ENCODE measurements at regions not wholly inside any gene's neighbourhood (a gene's known extent, or its start where the extent isn't known, plus 50 kb on each side); places are given as distances from the start of the nearest gene placed in this dataset.

GRCh38 chr19:31445406-31445805, 96.2 kb upstream of the TSHZ3 start:
- Histone ChIP-seq H3K9me3 (ENCODE audit: control insufficient read depth, insufficient read depth, low read length) (no peaks in the 10 kb centered on the region), H3K27me3 (ENCODE audit: control insufficient read depth, insufficient read depth, low read length) (no peaks in the 10 kb centered on the region), H3K36me3 (ENCODE audit: control insufficient read depth, insufficient read depth, low read length) (no peaks in the 10 kb centered on the region), H3K27ac (ENCODE audit: low read length) (no peak overlapping the region), H3K4me1 (ENCODE audit: control insufficient read depth, insufficient read depth, low read length) (no peaks in the 10 kb centered on the region), H3K4me3 (ENCODE audit: low read length) (no peak overlapping the region)
- WGBS (ENCODE audit: insufficient coverage, insufficient read length), result no CpG with 5 or more reads among the region's 1 CpG
- DNase-seq (ENCODE audit: low read depth, low spot score), result no peak

GRCh38 chr19:31448221-31448657, 99.0 kb upstream of the TSHZ3 start:
- Histone ChIP-seq H3K27ac (ENCODE audit: low read length) (no peak overlapping the region), H3K36me3 (ENCODE audit: control insufficient read depth, insufficient read depth, low read length) (no peaks in the 10 kb centered on the region), H3K9me3 (ENCODE audit: control insufficient read depth, insufficient read depth, low read length) (no peaks in the 10 kb centered on the region), H3K27me3 (ENCODE audit: control insufficient read depth, insufficient read depth, low read length) (no peaks in the 10 kb centered on the region), H3K4me3 (ENCODE audit: low read length) (no peak overlapping the region), H3K4me1 (ENCODE audit: control insufficient read depth, insufficient read depth, low read length) (no peaks in the 10 kb centered on the region)
- DNase-seq (ENCODE audit: low read depth, low spot score), result no peak
- WGBS (ENCODE audit: insufficient coverage, insufficient read length), result no CpG with 5 or more reads among the region's 7 CpGs

DNA sequence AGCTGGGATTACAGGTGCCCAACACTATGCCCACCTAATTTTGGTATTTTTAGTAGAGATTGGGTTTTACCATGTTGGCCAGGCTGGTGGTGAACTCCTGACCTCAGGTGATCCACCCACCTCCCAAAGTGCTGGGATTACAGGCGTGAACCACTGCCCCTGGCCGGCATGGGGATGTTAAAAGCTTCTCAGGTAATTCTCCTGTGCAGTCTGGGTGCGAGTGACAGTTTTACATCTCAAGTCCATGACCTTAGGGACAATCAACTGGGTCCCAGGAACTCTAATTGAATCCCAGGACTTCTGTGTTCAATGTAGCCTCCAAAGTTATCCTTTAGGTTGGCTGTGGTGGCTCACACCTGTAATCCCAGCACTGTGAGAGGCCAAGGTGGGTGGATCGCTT, 100.1 kb upstream of the TSHZ3 start:
- H3K36me3 ChIP-seq (ENCODE audit: control insufficient read depth, insufficient read depth, low read length), result no peaks in the 10 kb centered on the region
- no peaks in the 10 kb centered on the region for H3K27me3 ChIP-seq (ENCODE audit: control insufficient read depth, insufficient read depth, low read length)
- no peak overlapping the region for H3K27ac ChIP-seq (ENCODE audit: low read length)
- WGBS (ENCODE audit: insufficient coverage, insufficient read length), result no CpG with 5 or more reads among the region's 4 CpGs
- no peak overlapping the region for H3K4me3 ChIP-seq (ENCODE audit: low read length)
- no peaks in the 10 kb centered on the region for H3K9me3 ChIP-seq (ENCODE audit: control insufficient read depth, insufficient read depth, low read length)
- DNase-seq (ENCODE audit: low read depth, low spot score), result no peak
- H3K4me1 ChIP-seq (ENCODE audit: control insufficient read depth, insufficient read depth, low read length), result no peaks in the 10 kb centered on the region

- H3K27me3 ChIP-seq (ENCODE audit: control insufficient read depth, insufficient read depth, low read length), result no peaks in the 10 kb centered on the region
- no peaks in the 10 kb centered on the region for H3K36me3 ChIP-seq (ENCODE audit: control insufficient read depth, insufficient read depth, low read length)
- DNase-seq (ENCODE audit: low read depth, low spot score), result no peak
- no peak overlapping the region for H3K27ac ChIP-seq (ENCODE audit: low read length)
- no peak overlapping the region for H3K4me3 ChIP-seq (ENCODE audit: low read length)
- WGBS (ENCODE audit: insufficient coverage, insufficient read length), result no CpG with 5 or more reads among the region's 5 CpGs
- H3K4me1 ChIP-seq (ENCODE audit: control insufficient read depth, insufficient read depth, low read length), result no peaks in the 10 kb centered on the region
- no peaks in the 10 kb centered on the region for H3K9me3 ChIP-seq (ENCODE audit: control insufficient read depth, insufficient read depth, low read length)
Measured at GRCh38 chr19:31450696-31451095, 101.5 kb upstream of the TSHZ3 start.

- no peak for DNase-seq (ENCODE audit: low read depth, low spot score)
- Histone ChIP-seq H3K27me3 (ENCODE audit: control insufficient read depth, insufficient read depth, low read length) (no peaks in the 10 kb centered on the region), H3K4me1 (ENCODE audit: control insufficient read depth, insufficient read depth, low read length) (no peaks in the 10 kb centered on the region), H3K4me3 (ENCODE audit: low read length) (no peak overlapping the region), H3K9me3 (ENCODE audit: control insufficient read depth, insufficient read depth, low read length) (no peaks in the 10 kb centered on the region), H3K27ac (ENCODE audit: low read length) (no peak overlapping the region), H3K36me3 (ENCODE audit: control insufficient read depth, insufficient read depth, low read length) (no peaks in the 10 kb centered on the region)
- WGBS (ENCODE audit: insufficient coverage, insufficient read length), result no CpG with 5 or more reads among the region's 10 CpGs
Measured at GRCh38 chr19:31451686-31452330, 102.6 kb upstream of the TSHZ3 start.

- Histone ChIP-seq H3K36me3 (ENCODE audit: control insufficient read depth, insufficient read depth, low read length) (no peaks in the 10 kb centered on the region), H3K27ac (ENCODE audit: low read length) (no peak overlapping the region), H3K4me1 (ENCODE audit: control insufficient read depth, insufficient read depth, low read length) (no peaks in the 10 kb centered on the region), H3K27me3 (ENCODE audit: control insufficient read depth, insufficient read depth, low read length) (no peaks in the 10 kb centered on the region), H3K9me3 (ENCODE audit: control insufficient read depth, insufficient read depth, low read length) (no peaks in the 10 kb centered on the region), H3K4me3 (ENCODE audit: low read length) (no peak overlapping the region)
- DNase-seq (ENCODE audit: low read depth, low spot score), result no peak
- no CpG with 5 or more reads among the region's 3 CpGs for WGBS (ENCODE audit: insufficient coverage, insufficient read length)
Measured at GRCh38 chr19:31459430-31459829, 110.2 kb upstream of the TSHZ3 start.

- DNase-seq (ENCODE audit: low read depth, low spot score), result no peak
- WGBS (ENCODE audit: insufficient coverage, insufficient read length), result no CpG with 5 or more reads among the region's 3 CpGs
Measured at GRCh38 chr19:31461814-31462539, 112.7 kb upstream of the TSHZ3 start.

DNA sequence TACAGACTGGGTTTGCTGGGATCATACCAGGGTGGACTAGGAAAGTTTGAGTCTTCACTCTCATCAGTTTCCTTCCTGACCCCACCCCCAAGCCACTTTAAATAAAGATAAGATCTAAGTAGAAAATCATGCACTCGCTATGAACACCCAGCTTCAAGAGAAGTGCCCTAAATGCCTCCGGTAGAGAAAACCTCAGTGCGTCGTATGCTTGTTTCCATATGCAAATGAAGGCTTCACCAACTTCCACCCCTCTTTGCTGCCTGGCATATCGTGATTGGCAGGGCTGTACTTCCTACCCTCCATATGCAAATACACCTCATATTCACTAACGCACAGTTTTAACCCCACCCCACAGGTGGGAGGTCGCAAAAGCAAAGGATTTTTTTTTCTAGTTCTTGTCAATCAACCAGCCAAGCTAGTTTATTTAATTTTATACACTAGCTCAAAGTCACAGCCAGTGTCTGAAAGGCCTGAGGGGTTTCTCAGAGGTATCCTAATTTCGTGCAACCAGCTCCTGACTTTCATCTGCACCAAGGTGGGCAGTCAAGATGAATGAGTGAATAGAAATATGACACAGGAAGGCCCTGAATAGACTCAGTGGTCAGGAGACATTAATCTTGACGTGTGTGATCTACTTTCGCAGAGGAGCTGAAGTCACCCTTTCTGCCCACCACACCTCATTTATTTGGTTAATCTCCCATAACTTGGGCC, 121.1 kb upstream of the TSHZ3 start:
- WGBS (ENCODE audit: insufficient coverage, insufficient read length), result no CpG with 5 or more reads among the region's 10 CpGs
- H3K36me3 ChIP-seq (ENCODE audit: control insufficient read depth, insufficient read depth, low read length), result no peaks in the 10 kb centered on the region
- peaks cover 3% of the 10 kb centered on the region; the same call in 1 of the 2 replicates for H3K4me1 ChIP-seq (ENCODE audit: control insufficient read depth, insufficient read depth, low read length)
- no peak overlapping the region for H3K27ac ChIP-seq (ENCODE audit: low read length)
- no peaks in the 10 kb centered on the region for H3K27me3 ChIP-seq (ENCODE audit: control insufficient read depth, insufficient read depth, low read length)
- no peaks in the 10 kb centered on the region for H3K9me3 ChIP-seq (ENCODE audit: control insufficient read depth, insufficient read depth, low read length)
- no peak for DNase-seq (ENCODE audit: low read depth, low spot score)
- H3K4me3 ChIP-seq (ENCODE audit: low read length), result no peak overlapping the region

More at GRCh38 chr19:31461814-31462539, 112.7 kb upstream of the TSHZ3 start:
- Histone ChIP-seq H3K27ac (ENCODE audit: low read length) (no peak overlapping the region), H3K36me3 (ENCODE audit: control insufficient read depth, insufficient read depth, low read length) (no peaks in the 10 kb centered on the region), H3K4me1 (ENCODE audit: control insufficient read depth, insufficient read depth, low read length) (no peaks in the 10 kb centered on the region), H3K4me3 (ENCODE audit: low read length) (no peak overlapping the region), H3K9me3 (ENCODE audit: control insufficient read depth, insufficient read depth, low read length) (no peaks in the 10 kb centered on the region), H3K27me3 (ENCODE audit: control insufficient read depth, insufficient read depth, low read length) (no peaks in the 10 kb centered on the region)

GRCh38 chr19:31470952-31471351, 121.7 kb upstream of the TSHZ3 start:
- no peak overlapping the region for H3K4me3 ChIP-seq (ENCODE audit: low read length)
- peaks cover 3% of the 10 kb centered on the region; the same call in 1 of the 2 replicates for H3K4me1 ChIP-seq (ENCODE audit: control insufficient read depth, insufficient read depth, low read length)
- H3K27ac ChIP-seq (ENCODE audit: low read length), result no peak overlapping the region
- no peaks in the 10 kb centered on the region for H3K9me3 ChIP-seq (ENCODE audit: control insufficient read depth, insufficient read depth, low read length)
- WGBS (ENCODE audit: insufficient coverage, insufficient read length), result no CpG with 5 or more reads among the region's 5 CpGs
- no peak for DNase-seq (ENCODE audit: low read depth, low spot score)
- no peaks in the 10 kb centered on the region for H3K36me3 ChIP-seq (ENCODE audit: control insufficient read depth, insufficient read depth, low read length)
- no peaks in the 10 kb centered on the region for H3K27me3 ChIP-seq (ENCODE audit: control insufficient read depth, insufficient read depth, low read length)

GRCh38 chr19:31478241-31478640, 129.0 kb upstream of the TSHZ3 start:
- WGBS (ENCODE audit: insufficient coverage, insufficient read length), result no CpG with 5 or more reads among the region's 5 CpGs

More at GRCh38 chr19:31478241-31478640, 129.0 kb upstream of the TSHZ3 start:
- DNase-seq (ENCODE audit: low read depth, low spot score), result no peak
- Histone ChIP-seq H3K4me1 (ENCODE audit: control insufficient read depth, insufficient read depth, low read length) (no peaks in the 10 kb centered on the region), H3K9me3 (ENCODE audit: control insufficient read depth, insufficient read depth, low read length) (0 out of 2 replicates have a peak, but pooled peaks cover 1% of the 10 kb centered on the region), H3K36me3 (ENCODE audit: control insufficient read depth, insufficient read depth, low read length) (peaks cover 2% of the 10 kb centered on the region; the same call in 1 of the 2 replicates), H3K4me3 (ENCODE audit: low read length) (no peak overlapping the region), H3K27ac (ENCODE audit: low read length) (no peak overlapping the region), H3K27me3 (ENCODE audit: control insufficient read depth, insufficient read depth, low read length) (no peaks in the 10 kb centered on the region; the same call in 1 of the 2 replicates)

Data from iPS DF 6.9 (cell line).